Trophoblast cell (in vitro differentiated cells and primary cell): ENCODE measurements at regions not wholly inside any gene's neighbourhood (a gene's known extent, or its start where the extent isn't known, plus 50 kb on each side); places are given as distances from the start of the nearest gene placed in this dataset.

ENCODE experiments used
- DNase-seq, 2 donors: peaks; one replicate each; pipeline ENCODE4 v3.0.0-alpha.2; 2016
- H2AFZ ChIP-seq: 2 replicates; pipeline ENCODE4 v1.6.1; 2013; ENCODE audit warnings: low read length, moderate library complexity, mild to moderate bottlenecking; ENCODE audit not compliant: insufficient read depth, poor library complexity
- H2AK5ac ChIP-seq: 2 replicates; pipeline ENCODE4 v1.6.1; 2013; ENCODE audit warnings: mild to moderate bottlenecking, low read length
- H2BK120ac ChIP-seq: 2 replicates; pipeline ENCODE4 v1.6.1; 2013; ENCODE audit warnings: low read length, mild to moderate bottlenecking, moderate library complexity; ENCODE audit not compliant: insufficient read depth, poor library complexity
- H2BK12ac ChIP-seq: 2 replicates; pipeline ENCODE4 v1.6.1; 2013; ENCODE audit warnings: mild to moderate bottlenecking, low read length, moderate library complexity
- H2BK5ac ChIP-seq: 2 replicates; pipeline ENCODE4 v1.6.1; 2013; ENCODE audit warnings: low read length, low read depth, moderate library complexity, mild to moderate bottlenecking; ENCODE audit not compliant: poor library complexity
- H3K14ac ChIP-seq: 2 replicates; pipeline ENCODE4 v1.6.1; 2013; ENCODE audit warnings: mild to moderate bottlenecking, low read length
- H3K18ac ChIP-seq: 2 replicates; pipeline ENCODE4 v1.6.1; 2013; ENCODE audit warnings: mild to moderate bottlenecking, low read length
- H3K23ac ChIP-seq: 2 replicates; pipeline ENCODE4 v1.6.1; 2013; ENCODE audit warnings: low read length
- H3K27ac ChIP-seq: 2 replicates; pipeline ENCODE4 v1.5.1; 2013; ENCODE audit warnings: low read depth, mild to moderate bottlenecking, inconsistent platforms, low read length, moderate library complexity
- H3K27me3 ChIP-seq: 2 replicates; pipeline ENCODE4 v1.6.1; 2013; ENCODE audit warnings: inconsistent platforms, mild to moderate bottlenecking, low read length, moderate library complexity; ENCODE audit not compliant: insufficient read depth
- H3K36me3 ChIP-seq, 2 experiments: 1 replicate in 1 of 2; 2 replicates in 1 of 2; pipeline ENCODE4 v1.6.1; 2013; ENCODE audit warnings: low read length in 2 of 2, mild to moderate bottlenecking in 2 of 2, moderate library complexity in 1 of 2; ENCODE audit not compliant: insufficient read depth in 2 of 2, control insufficient read depth in 1 of 2
- H3K4ac ChIP-seq: 2 replicates; pipeline ENCODE4 v1.6.1; 2013; ENCODE audit warnings: low read depth, mild to moderate bottlenecking, low read length, moderate library complexity
- H3K4me1 ChIP-seq, 2 experiments: 1 replicate in 1 of 2; 2 replicates in 1 of 2; pipeline ENCODE4 v1.6.1; 2013; ENCODE audit warnings: low read length in 2 of 2, mild to moderate bottlenecking in 2 of 2, moderate library complexity in 1 of 2; ENCODE audit not compliant: insufficient read depth in 2 of 2, control insufficient read depth in 1 of 2
- H3K4me2 ChIP-seq: 2 replicates; pipeline ENCODE4 v1.6.1; 2013; ENCODE audit warnings: inconsistent platforms, mild to moderate bottlenecking, low read length, moderate library complexity
- H3K4me3 ChIP-seq: 2 replicates; pipeline ENCODE4 v1.5.1; 2013; ENCODE audit warnings: mild to moderate bottlenecking, low read depth, low read length, inconsistent platforms
- H3K79me1 ChIP-seq: one replicate; pipeline ENCODE4 v1.6.1; 2013; ENCODE audit warnings: low read length
- H3K79me2 ChIP-seq: 2 replicates; pipeline ENCODE4 v1.6.1; 2013; ENCODE audit warnings: low read length, mild to moderate bottlenecking; ENCODE audit not compliant: control insufficient read depth, insufficient read depth, poor library complexity
- H3K9ac ChIP-seq: 2 replicates; pipeline ENCODE4 v1.6.1; 2013; ENCODE audit warnings: mild to moderate bottlenecking, low read length
- H3K9me3 ChIP-seq: 2 replicates; pipeline ENCODE4 v1.6.1; 2013; ENCODE audit warnings: low read depth, mild to moderate bottlenecking, control low read depth, inconsistent platforms, low read length; ENCODE audit not compliant: insufficient read depth
- H4K12ac ChIP-seq: 2 replicates; pipeline ENCODE4 v1.6.1; 2013; ENCODE audit warnings: low read depth, mild to moderate bottlenecking, low read length, moderate library complexity
- H4K8ac ChIP-seq: 2 replicates; pipeline ENCODE4 v1.6.1; 2013; ENCODE audit warnings: low read depth, mild to moderate bottlenecking, low read length, moderate library complexity
- H4K91ac ChIP-seq: one replicate; pipeline ENCODE4 v1.6.1; 2013; ENCODE audit warnings: low read depth, mild to moderate bottlenecking, low read length, moderate library complexity
- WGBS: extraction: QIAGEN DNeasy Blood & Tissue Kit; methylation state at CpG from one replicate; pipeline ENCODE4 v1.1.7; 2013; ENCODE audit warnings: missing lambda C conversion rate; ENCODE audit not compliant: insufficient read length, insufficient coverage; ENCODE audit errors: extremely low coverage; 5-methylcytosine and 5-hydroxymethylcytosine counted together

GRCh38 chr5:44641820-44642219, 166.9 kb upstream of the MRPS30 start:
- no CpG with 5 or more reads among the region's 2 CpGs for WGBS

GRCh38 chr5:44640945-44641456, 167.7 kb upstream of the MRPS30 start:
- WGBS, result no CpG with 5 or more reads among the region's 5 CpGs
- no peak overlapping the region for H2BK5ac ChIP-seq
- no peak overlapping the region for H3K4me3 ChIP-seq
- H3K79me1 ChIP-seq, result no peaks in the 10 kb centered on the region
- no peak overlapping the region for H4K91ac ChIP-seq
- H3K4me2 ChIP-seq, result no peak overlapping the region
- no peaks in the 10 kb centered on the region for H3K79me2 ChIP-seq
- no peak for DNase-seq
- no peak overlapping the region for H3K18ac ChIP-seq
- H2AK5ac ChIP-seq, result no peak overlapping the region
- no peak overlapping the region for H3K9ac ChIP-seq
- H3K14ac ChIP-seq, result no peak overlapping the region
- H2BK120ac ChIP-seq, result no peak overlapping the region
- no peak overlapping the region for H3K23ac ChIP-seq
- H2BK12ac ChIP-seq, result no peak overlapping the region
- no peak overlapping the region for H2AFZ ChIP-seq
- no peaks in the 10 kb centered on the region for H3K27me3 ChIP-seq
- peaks cover 6% of the 10 kb centered on the region for H3K9me3 ChIP-seq
- H3K36me3 ChIP-seq, result no peaks in the 10 kb centered on the region
- no peak overlapping the region for H3K27ac ChIP-seq
- H3K4ac ChIP-seq, result no peak overlapping the region
- H4K12ac ChIP-seq, result no peak overlapping the region
- no peak overlapping the region for H4K8ac ChIP-seq
- H3K4me1 ChIP-seq, result peaks cover 0 to 1% of the 10 kb centered on the region in 2 experiments

More at GRCh38 chr5:44641820-44642219, 166.9 kb upstream of the MRPS30 start:
- H3K9me3 ChIP-seq, result peaks cover 6% of the 10 kb centered on the region
- H3K9ac ChIP-seq, result no peak overlapping the region
- no peak overlapping the region for H4K8ac ChIP-seq
- no peaks in the 10 kb centered on the region for H3K36me3 ChIP-seq
- no peak overlapping the region for H3K14ac ChIP-seq
- no peak overlapping the region for H3K18ac ChIP-seq
- H3K4me1 ChIP-seq, result peaks cover 0 to 1% of the 10 kb centered on the region in 2 experiments
- H4K12ac ChIP-seq, result no peak overlapping the region
- H3K27me3 ChIP-seq, result no peaks in the 10 kb centered on the region
- H3K4me3 ChIP-seq, result no peak overlapping the region
- no peaks in the 10 kb centered on the region for H3K79me1 ChIP-seq
- H3K4me2 ChIP-seq, result no peak overlapping the region
- no peak overlapping the region for H2AFZ ChIP-seq
- no peak overlapping the region for H2BK12ac ChIP-seq
- no peak overlapping the region for H2BK5ac ChIP-seq
- no peak overlapping the region for H4K91ac ChIP-seq
- H3K27ac ChIP-seq, result no peak overlapping the region
- H2BK120ac ChIP-seq, result no peak overlapping the region
- no peak overlapping the region for H3K23ac ChIP-seq
- H3K79me2 ChIP-seq, result no peaks in the 10 kb centered on the region
- no peak overlapping the region for H3K4ac ChIP-seq
- no peak for DNase-seq
- H2AK5ac ChIP-seq, result no peak overlapping the region

GRCh38 chr5:44637916-44638869, 170.6 kb upstream of the MRPS30 start:
- no peak overlapping the region for H3K4me3 ChIP-seq
- H3K79me2 ChIP-seq, result no peaks in the 10 kb centered on the region
- DNase-seq, result no peak
- no peak overlapping the region for H4K91ac ChIP-seq
- no peak overlapping the region for H3K4me2 ChIP-seq
- H3K23ac ChIP-seq, result no peak overlapping the region
- no peak overlapping the region for H3K18ac ChIP-seq
- no peaks in the 10 kb centered on the region for H3K27me3 ChIP-seq
- no peaks in the 10 kb centered on the region for H3K79me1 ChIP-seq
- WGBS, result no CpG with 5 or more reads among the region's 12 CpGs
- H4K8ac ChIP-seq, result no peak overlapping the region
- H2BK5ac ChIP-seq, result no peak overlapping the region
- no peak overlapping the region for H3K27ac ChIP-seq
- H4K12ac ChIP-seq, result no peak overlapping the region
- H3K4me1 ChIP-seq, result no peaks in the 10 kb centered on the region
- H3K14ac ChIP-seq, result no peak overlapping the region
- no peak overlapping the region for H2AK5ac ChIP-seq
- no peaks in the 10 kb centered on the region for H3K36me3 ChIP-seq
- no peak overlapping the region for H2BK12ac ChIP-seq
- no peak overlapping the region for H3K9ac ChIP-seq
- H3K4ac ChIP-seq, result no peak overlapping the region
- no peak overlapping the region for H2AFZ ChIP-seq
- H3K9me3 ChIP-seq, result peaks cover 6% of the 10 kb centered on the region
- H2BK120ac ChIP-seq, result no peak overlapping the region

- no peak overlapping the region for H3K23ac ChIP-seq
- H2BK5ac ChIP-seq, result no peak overlapping the region
- no peak for DNase-seq
- no peak overlapping the region for H4K8ac ChIP-seq
- H2BK120ac ChIP-seq, result no peak overlapping the region
- H2AFZ ChIP-seq, result no peak overlapping the region
- H2BK12ac ChIP-seq, result no peak overlapping the region
- H3K4ac ChIP-seq, result no peak overlapping the region
- no peak overlapping the region for H2AK5ac ChIP-seq
- no peak overlapping the region for H3K9ac ChIP-seq
- no peak overlapping the region for H3K14ac ChIP-seq
- no peak overlapping the region for H3K27ac ChIP-seq
- no peak overlapping the region for H3K18ac ChIP-seq
- H3K4me1 ChIP-seq, result no peaks in the 10 kb centered on the region
- WGBS, result no CpG with 5 or more reads among the region's 1 CpG
- no peak overlapping the region for H3K4me3 ChIP-seq
- no peaks in the 10 kb centered on the region for H3K79me2 ChIP-seq
- no peaks in the 10 kb centered on the region for H3K79me1 ChIP-seq
- H3K36me3 ChIP-seq, result no peaks in the 10 kb centered on the region
- no peak overlapping the region for H4K91ac ChIP-seq
- H3K9me3 ChIP-seq, result no peaks in the 10 kb centered on the region
- H3K27me3 ChIP-seq, result no peaks in the 10 kb centered on the region
- H4K12ac ChIP-seq, result no peak overlapping the region
- no peak overlapping the region for H3K4me2 ChIP-seq
Observed at GRCh38 chr5:44632344-44632743, 176.4 kb upstream of the MRPS30 start.
